GM10266 (cell line): ENCODE measurements at regions not wholly inside any gene's neighbourhood (a gene's known extent, or its start where the extent isn't known, plus 50 kb on each side); places are given as distances from the start of the nearest gene placed in this dataset.

ENCODE experiments used
- DNase-seq: peaks from one replicate; pipeline ENCODE4 v3.0.0; 2012; ENCODE audit errors: extremely low spot score
- TF ChIP-seq, protein P1 (sequence below): IDR thresholded peaks from 2 replicates; pipeline ENCODE4 v1.5.1; 2012; ENCODE audit warnings: mild to moderate bottlenecking, low read depth; ENCODE audit not compliant: control insufficient read depth, insufficient read depth; ENCODE audit errors: missing control alignments

DNA sequence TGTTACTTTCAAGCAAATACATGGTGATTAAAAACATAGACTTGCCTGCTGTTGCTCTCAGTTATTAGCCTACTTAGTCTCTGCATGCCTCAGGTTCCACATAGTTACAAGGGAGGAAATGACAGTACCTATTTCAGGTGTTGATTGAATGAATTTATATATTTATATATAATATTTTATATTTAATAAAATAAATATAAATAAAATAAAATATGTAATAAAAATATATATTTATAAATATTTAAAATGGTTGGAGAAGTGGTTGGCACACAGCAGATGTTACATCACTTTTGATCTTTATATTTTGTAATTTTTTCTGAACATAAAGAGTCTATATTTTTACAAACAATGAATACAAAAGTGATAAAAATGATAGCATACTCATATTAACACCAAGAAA lies 716.0 kb upstream of the EYS start:
- TF ChIP-seq, protein P1, sequence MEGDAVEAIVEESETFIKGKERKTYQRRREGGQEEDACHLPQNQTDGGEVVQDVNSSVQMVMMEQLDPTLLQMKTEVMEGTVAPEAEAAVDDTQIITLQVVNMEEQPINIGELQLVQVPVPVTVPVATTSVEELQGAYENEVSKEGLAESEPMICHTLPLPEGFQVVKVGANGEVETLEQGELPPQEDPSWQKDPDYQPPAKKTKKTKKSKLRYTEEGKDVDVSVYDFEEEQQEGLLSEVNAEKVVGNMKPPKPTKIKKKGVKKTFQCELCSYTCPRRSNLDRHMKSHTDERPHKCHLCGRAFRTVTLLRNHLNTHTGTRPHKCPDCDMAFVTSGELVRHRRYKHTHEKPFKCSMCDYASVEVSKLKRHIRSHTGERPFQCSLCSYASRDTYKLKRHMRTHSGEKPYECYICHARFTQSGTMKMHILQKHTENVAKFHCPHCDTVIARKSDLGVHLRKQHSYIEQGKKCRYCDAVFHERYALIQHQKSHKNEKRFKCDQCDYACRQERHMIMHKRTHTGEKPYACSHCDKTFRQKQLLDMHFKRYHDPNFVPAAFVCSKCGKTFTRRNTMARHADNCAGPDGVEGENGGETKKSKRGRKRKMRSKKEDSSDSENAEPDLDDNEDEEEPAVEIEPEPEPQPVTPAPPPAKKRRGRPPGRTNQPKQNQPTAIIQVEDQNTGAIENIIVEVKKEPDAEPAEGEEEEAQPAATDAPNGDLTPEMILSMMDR: no peak
- no peak for DNase-seq

DNA sequence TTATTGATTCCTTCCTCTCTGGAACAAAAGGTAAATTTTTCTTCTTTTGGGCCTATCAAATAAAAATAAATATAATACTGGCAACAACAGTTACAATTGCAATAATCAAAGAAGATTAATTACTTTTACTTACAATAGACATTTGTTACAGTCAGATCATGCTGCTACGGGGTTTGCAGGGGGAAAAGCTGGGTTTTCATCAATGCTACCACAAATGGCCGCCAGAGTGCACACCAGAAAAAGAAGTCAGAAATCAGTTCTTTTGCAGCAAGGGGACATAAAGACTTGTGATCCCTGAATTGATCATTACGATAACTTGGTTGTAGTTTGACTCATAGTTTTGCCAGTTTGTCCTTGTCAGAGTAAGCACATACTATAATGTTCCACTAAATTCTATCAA lies 714.5 kb upstream of the EYS start:
- TF ChIP-seq, protein P1: no peak
- no peak for DNase-seq

DNA sequence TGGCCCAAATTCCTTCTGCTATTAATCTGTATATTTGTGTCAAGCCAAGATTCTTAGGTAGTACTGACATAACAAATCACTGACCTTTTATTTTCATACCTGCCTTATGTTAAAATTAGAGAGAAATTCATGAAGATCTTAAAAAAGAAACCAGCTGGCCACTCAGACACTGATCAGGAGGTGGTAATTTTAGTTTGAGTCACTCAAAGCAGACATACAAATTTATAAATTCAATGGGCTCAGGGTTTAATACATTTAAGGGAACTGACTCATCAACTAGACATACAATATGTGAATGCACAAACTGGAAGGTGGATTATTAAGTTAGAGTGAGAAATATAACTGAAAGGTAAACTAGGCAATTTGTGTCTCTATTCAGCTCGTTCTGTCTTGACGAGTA lies 711.9 kb upstream of the EYS start:
- no peak for DNase-seq
- TF ChIP-seq, protein P1: no peak

DNA sequence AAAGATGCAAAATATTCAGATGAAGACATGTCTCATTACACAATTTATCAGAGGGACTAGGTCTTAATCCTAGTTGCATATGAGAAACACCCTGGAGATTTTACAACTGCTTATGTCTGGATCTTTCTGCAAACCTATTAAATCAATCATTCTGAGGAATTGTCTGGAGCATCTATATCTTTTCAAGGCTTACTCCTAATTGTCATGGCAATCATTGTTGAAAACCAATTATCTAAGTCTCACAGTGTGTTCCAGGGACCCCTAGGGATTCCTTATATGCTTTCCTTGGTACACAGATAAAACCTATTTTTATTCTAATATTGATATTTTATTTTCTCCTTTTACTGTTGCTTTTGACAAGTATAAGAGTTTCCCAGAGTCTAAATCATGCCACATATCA lies 696.9 kb upstream of the EYS start:
- DNase-seq: no peak
- TF ChIP-seq, protein P1: no peak

DNA sequence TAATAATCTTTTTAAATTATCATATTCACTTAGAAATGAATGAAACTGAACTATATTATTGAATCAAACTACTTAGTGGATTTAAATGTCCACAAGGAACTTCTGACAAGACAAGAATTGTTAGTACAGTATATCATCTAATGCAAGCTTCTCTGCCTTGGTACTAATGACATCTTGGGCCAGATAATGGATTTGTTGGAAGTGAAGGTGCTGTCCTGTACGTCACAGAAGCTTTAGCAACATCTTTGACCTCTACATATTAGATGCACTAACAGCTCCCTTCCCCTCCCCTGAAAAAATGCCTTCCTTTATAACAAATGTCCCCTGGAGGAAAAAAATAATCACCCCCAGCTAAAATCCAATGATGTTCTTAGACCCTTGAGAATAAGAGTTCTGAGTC lies 695.8 kb upstream of the EYS start:
- TF ChIP-seq, protein P1: no peak

DNA sequence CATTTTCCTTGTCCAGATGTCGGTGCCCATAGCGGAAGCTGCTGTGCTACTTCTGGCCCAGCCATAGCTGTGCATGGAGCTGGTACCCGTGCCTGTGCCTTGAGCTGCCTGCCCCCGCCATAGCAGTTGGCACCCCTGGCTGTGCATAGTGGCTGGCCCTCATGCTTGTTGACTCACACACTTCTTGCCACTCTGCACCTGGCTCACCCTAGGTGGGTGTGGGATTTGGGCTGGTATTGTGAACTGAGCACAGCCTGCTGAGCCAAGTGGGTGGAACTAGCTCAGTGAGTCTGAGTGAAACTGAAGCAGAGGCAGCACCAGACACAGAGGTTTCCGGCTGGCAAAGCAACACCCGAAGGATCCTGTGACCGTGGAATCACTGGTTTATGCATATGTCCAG lies 689.5 kb upstream of the EYS start:
- TF ChIP-seq, protein P1: no peak
- DNase-seq: no peak

More for the DNA sequence above, 695.8 kb upstream of the EYS start:
- no peak for DNase-seq

DNA sequence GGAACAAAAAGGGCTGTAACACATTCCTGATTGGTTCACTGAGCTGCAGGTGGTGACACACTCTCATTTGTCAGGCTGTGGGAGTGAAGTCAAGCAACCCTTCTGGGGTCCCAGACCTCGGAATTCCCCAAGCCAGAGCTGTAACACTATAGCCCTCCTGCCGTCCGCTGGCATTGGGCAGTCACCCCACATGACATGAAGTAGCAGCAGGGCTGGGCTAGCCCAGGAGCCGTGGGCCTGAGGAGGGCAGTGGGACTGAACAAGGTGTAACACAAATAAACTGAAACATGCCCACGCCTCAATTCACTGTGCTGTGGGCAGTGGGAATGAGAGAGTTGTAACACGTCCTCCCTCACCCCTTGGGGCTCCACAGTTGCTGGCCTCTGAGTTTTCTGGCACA lies 689.1 kb upstream of the EYS start:
- TF ChIP-seq, protein P1: no peak
- DNase-seq: no peak

DNA sequence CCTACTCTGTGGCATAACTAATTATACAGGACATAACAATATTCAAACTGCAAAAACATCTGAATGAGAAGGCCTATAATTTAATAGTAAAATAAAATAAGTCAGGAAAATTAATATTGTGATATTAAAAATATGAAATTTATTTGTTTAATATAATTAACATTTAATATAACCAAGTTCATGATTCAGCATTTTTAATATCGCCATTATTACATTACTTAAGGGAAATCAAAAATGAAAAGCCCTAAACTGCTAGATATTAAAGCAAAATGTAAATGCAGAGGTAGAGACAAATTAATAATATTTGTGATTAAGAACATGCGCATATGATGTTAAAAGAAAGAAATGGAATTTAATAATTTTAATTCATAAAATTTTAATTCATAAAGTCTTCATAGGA lies 683.4 kb upstream of the EYS start:
- TF ChIP-seq, protein P1: no peak
- no peak for DNase-seq
